PFSK-1 (cell line): ENCODE measurements at regions not wholly inside any gene's neighbourhood (a gene's known extent, or its start where the extent isn't known, plus 50 kb on each side); places are given as distances from the start of the nearest gene placed in this dataset.

Source experiments
- FOXP2 ChIP-seq: optimal IDR thresholded peaks from 2 replicates; pipeline ENCODE3; 2011; ENCODE audit warnings: borderline replicate concordance, control low read depth, inconsistent platforms; ENCODE audit not compliant: insufficient read depth; ENCODE audit errors: extremely low read length, extremely low read depth
- POLR2AphosphoS5 ChIP-seq: IDR thresholded peaks from 2 replicates; pipeline ENCODE4 v1.6.1; 2012; ENCODE audit warnings: low read depth, mild to moderate bottlenecking, control low read depth, low read length, moderate library complexity
- SIN3A ChIP-seq: IDR thresholded peaks from 2 replicates; pipeline ENCODE4 v1.6.1; 2012; ENCODE audit warnings: mild to moderate bottlenecking, low read length, moderate library complexity, borderline replicate concordance; ENCODE audit not compliant: insufficient read depth
- TAF1 ChIP-seq: IDR thresholded peaks from 2 replicates; pipeline ENCODE4 v1.6.1; 2012; ENCODE audit warnings: low read length, control low read depth, borderline replicate concordance; ENCODE audit not compliant: insufficient read depth
- TF ChIP-seq, protein P1 (sequence below), 2 experiments: IDR thresholded peaks; 2 replicates each; pipeline versions ENCODE4 v1.6.1 to v1.8.0; 2011 to 2012; ENCODE audit warnings: low read depth in 2 of 2, low read length in 2 of 2, control low read depth in 1 of 2, inconsistent platforms in 1 of 2, mild to moderate bottlenecking in 1 of 2, moderate library complexity in 1 of 2; ENCODE audit not compliant: insufficient read depth in 1 of 2

- TF ChIP-seq TAF1: no peak
- TF ChIP-seq, protein P1, sequence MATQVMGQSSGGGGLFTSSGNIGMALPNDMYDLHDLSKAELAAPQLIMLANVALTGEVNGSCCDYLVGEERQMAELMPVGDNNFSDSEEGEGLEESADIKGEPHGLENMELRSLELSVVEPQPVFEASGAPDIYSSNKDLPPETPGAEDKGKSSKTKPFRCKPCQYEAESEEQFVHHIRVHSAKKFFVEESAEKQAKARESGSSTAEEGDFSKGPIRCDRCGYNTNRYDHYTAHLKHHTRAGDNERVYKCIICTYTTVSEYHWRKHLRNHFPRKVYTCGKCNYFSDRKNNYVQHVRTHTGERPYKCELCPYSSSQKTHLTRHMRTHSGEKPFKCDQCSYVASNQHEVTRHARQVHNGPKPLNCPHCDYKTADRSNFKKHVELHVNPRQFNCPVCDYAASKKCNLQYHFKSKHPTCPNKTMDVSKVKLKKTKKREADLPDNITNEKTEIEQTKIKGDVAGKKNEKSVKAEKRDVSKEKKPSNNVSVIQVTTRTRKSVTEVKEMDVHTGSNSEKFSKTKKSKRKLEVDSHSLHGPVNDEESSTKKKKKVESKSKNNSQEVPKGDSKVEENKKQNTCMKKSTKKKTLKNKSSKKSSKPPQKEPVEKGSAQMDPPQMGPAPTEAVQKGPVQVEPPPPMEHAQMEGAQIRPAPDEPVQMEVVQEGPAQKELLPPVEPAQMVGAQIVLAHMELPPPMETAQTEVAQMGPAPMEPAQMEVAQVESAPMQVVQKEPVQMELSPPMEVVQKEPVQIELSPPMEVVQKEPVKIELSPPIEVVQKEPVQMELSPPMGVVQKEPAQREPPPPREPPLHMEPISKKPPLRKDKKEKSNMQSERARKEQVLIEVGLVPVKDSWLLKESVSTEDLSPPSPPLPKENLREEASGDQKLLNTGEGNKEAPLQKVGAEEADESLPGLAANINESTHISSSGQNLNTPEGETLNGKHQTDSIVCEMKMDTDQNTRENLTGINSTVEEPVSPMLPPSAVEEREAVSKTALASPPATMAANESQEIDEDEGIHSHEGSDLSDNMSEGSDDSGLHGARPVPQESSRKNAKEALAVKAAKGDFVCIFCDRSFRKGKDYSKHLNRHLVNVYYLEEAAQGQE (IDR thresholded peaks at IDR 0.05; ENCODE audit: insufficient read depth in 1 of 2, low read depth in 2 of 2, low read length in 2 of 2): no peak
- TF ChIP-seq FOXP2: no peak
- no peak for TF ChIP-seq POLR2AphosphoS5
- no peak for TF ChIP-seq SIN3A
These were observed 392.1 kb upstream of the DDHD1 start for GRCh38 chr14:53545217-53545616.

GRCh38 chr14:53542732-53543131, 389.6 kb upstream of the DDHD1 start:
- TF ChIP-seq SIN3A (no peak), FOXP2 (no peak), TAF1 (no peak), POLR2AphosphoS5 (no peak)
- TF ChIP-seq, protein P1 (IDR thresholded peaks at IDR 0.05; ENCODE audit: insufficient read depth in 1 of 2, low read depth in 2 of 2, low read length in 2 of 2): no peak

DNA sequence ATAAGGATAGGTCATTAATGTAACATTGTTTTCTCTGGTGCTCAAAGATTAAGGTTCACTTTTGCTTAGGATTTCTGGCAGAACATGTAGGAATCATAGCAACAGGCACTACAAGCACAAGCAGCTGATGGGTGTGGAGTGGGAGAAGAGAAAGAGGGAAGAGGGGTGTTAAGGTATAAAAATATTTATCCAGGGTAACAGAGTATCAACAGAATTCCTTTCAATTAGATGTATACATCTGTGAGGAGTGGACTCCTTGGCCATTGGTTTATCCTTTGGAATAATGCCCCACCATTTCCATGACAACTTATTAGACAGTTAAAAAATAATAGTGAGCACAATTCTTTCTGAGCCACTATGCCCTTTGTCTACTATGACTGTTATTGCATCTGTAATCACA, 388.3 kb upstream of the DDHD1 start:
- TF ChIP-seq, protein P1 (IDR thresholded peaks at IDR 0.05; ENCODE audit: insufficient read depth in 1 of 2, low read depth in 2 of 2, low read length in 2 of 2): no peak
- no peak for TF ChIP-seq SIN3A
- TF ChIP-seq POLR2AphosphoS5: no peak
- no peak for TF ChIP-seq TAF1
- no peak for TF ChIP-seq FOXP2

GRCh38 chr14:53539489-53540126, 386.5 kb upstream of the DDHD1 start:
- no peak for TF ChIP-seq SIN3A
- TF ChIP-seq TAF1: no peak
- no peak for TF ChIP-seq FOXP2
- TF ChIP-seq, protein P1 (IDR thresholded peaks at IDR 0.05; ENCODE audit: insufficient read depth in 1 of 2, low read depth in 2 of 2, low read length in 2 of 2): no peak
- no peak for TF ChIP-seq POLR2AphosphoS5
